ENCODE measurements at regions not wholly inside any gene's neighbourhood (a gene's known extent, or its start where the extent isn't known, plus 50 kb on each side); places are given as distances from the start of the nearest gene placed in this dataset.

GRCh38 chrX:78493180-78493579, 165.8 kb upstream of the CYSLTR1 start:
- intact Hi-C loops (cut with micrococcal nuclease) = loop anchor here (2.0 kb wide), 1 partner anchor 24 kb away; no protein-coding TSS in a partner anchor

GRCh38 chrX:78476701-78477100, 149.3 kb upstream of the CYSLTR1 start:
- intact Hi-C loops (cut with micrococcal nuclease) = no loop called here

- intact Hi-C loops (cut with micrococcal nuclease) = no loop called here
These were observed 129.5 kb upstream of the CYSLTR1 start for GRCh38 chrX:78456909-78457308.

- intact Hi-C loops (cut with micrococcal nuclease) = no loop called here
These were observed 128.5 kb upstream of the CYSLTR1 start for GRCh38 chrX:78455901-78456300.

GRCh38 chrX:78452356-78452755, 124.9 kb upstream of the CYSLTR1 start:
- intact Hi-C loops (cut with micrococcal nuclease) = no loop called here

- intact Hi-C loops (cut with micrococcal nuclease) = no loop called here
These were observed 110.2 kb upstream of the CYSLTR1 start for GRCh38 chrX:78437621-78438020.

GRCh38 chrX:78429172-78429571, 101.8 kb upstream of the CYSLTR1 start:
- intact Hi-C loops (cut with micrococcal nuclease) = no loop called here

GRCh38 chrX:78388663-78389062, 61.3 kb upstream of the CYSLTR1 start:
- intact Hi-C loops (cut with micrococcal nuclease) = loop anchor here (5.0 kb wide), 1 partner anchor 314 kb away; no protein-coding TSS in a partner anchor

GRCh38 chrX:78387364-78387763, 60.0 kb upstream of the CYSLTR1 start:
- intact Hi-C loops (cut with micrococcal nuclease) = loop anchor here (5.0 kb wide), 1 partner anchor 315 kb away; no protein-coding TSS in a partner anchor

- intact Hi-C loops (cut with micrococcal nuclease) = no loop called here
These were observed 57.1 kb upstream of the CYSLTR1 start for GRCh38 chrX:78384486-78384885.

GRCh38 chrX:78383594-78383993, 56.2 kb upstream of the CYSLTR1 start:
- intact Hi-C loops (cut with micrococcal nuclease) = no loop called here

- intact Hi-C loops (cut with micrococcal nuclease) = loop anchor here (5.0 kb wide), 1 partner anchor 139 kb away; no protein-coding TSS in a partner anchor
These were observed 51.2 kb upstream of the CYSLTR1 start for GRCh38 chrX:78378476-78379115.
